Vagina (tissue), 2 donors: ENCODE measurements at regions not wholly inside any gene's neighbourhood (a gene's known extent, or its start where the extent isn't known, plus 50 kb on each side); places are given as distances from the start of the nearest gene placed in this dataset.

Experiments
- POLR2AphosphoS5 ChIP-seq, 2 donors: sonication (generic); formaldehyde crosslinking; IDR thresholded peaks; one replicate each; pipeline ENCODE4 v1.9.0; 2017; ENCODE audit warnings: antibody characterized with exemption in 2 of 2, mild to moderate bottlenecking in 2 of 2, low read depth in 1 of 2; ENCODE audit not compliant: insufficient read depth in 1 of 2
- TF ChIP-seq, protein P1 (sequence below), 3 experiments: fragments of 450-650 bp in 2 of 3; fragments of 200-600 bp in 1 of 3; sonication (generic) in 1 of 3; IDR thresholded peaks; one replicate each; pipeline ENCODE4 v1.5.1; 2017 to 2019; ENCODE audit warnings: antibody characterized with exemption in 3 of 3, mild to moderate bottlenecking in 2 of 3, moderate library complexity in 2 of 3

DNA sequence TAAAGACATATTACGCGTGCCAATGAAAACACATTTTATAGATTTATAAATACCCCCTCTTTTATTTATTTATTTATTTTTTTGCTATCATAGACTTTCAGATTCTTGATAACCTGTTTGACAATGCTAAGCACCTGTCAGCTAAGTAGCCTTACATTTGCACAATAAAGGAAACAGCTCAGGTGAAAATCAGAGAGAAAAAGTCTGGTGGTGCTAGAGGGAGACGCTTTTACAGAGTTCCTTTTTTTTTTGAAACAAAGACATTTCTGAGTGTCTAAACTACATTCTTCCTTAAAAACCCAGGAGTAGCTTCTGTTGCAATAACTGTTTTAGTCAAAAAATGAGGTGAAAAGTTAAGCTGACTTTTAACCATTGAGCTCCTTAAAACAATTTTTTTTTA, 1611.6 kb downstream of the NCAM2 start:
- TF ChIP-seq, protein P1, sequence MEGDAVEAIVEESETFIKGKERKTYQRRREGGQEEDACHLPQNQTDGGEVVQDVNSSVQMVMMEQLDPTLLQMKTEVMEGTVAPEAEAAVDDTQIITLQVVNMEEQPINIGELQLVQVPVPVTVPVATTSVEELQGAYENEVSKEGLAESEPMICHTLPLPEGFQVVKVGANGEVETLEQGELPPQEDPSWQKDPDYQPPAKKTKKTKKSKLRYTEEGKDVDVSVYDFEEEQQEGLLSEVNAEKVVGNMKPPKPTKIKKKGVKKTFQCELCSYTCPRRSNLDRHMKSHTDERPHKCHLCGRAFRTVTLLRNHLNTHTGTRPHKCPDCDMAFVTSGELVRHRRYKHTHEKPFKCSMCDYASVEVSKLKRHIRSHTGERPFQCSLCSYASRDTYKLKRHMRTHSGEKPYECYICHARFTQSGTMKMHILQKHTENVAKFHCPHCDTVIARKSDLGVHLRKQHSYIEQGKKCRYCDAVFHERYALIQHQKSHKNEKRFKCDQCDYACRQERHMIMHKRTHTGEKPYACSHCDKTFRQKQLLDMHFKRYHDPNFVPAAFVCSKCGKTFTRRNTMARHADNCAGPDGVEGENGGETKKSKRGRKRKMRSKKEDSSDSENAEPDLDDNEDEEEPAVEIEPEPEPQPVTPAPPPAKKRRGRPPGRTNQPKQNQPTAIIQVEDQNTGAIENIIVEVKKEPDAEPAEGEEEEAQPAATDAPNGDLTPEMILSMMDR (IDR thresholded peaks at IDR 0.05): no peak
- no peak for TF ChIP-seq POLR2AphosphoS5 (IDR thresholded peaks at IDR 0.05; ENCODE audit: insufficient read depth in 1 of 2, low read depth in 1 of 2)
